Neural progenitor cell (in vitro differentiated cells): ENCODE measurements at regions not wholly inside any gene's neighbourhood (a gene's known extent, or its start where the extent isn't known, plus 50 kb on each side); places are given as distances from the start of the nearest gene placed in this dataset.

Experiments used
- CTCF ChIP-seq: fragments of 200-600 bp; sonication (generic); IDR thresholded peaks from 2 replicates; pipeline ENCODE4 v1.5.1; 2017; ENCODE audit warnings: antibody characterized with exemption, mild to moderate bottlenecking
- EZH2 ChIP-seq: fragments of 200-600 bp; sonication (generic); IDR thresholded peaks from 2 replicates; pipeline ENCODE4 v1.6.1; 2017; ENCODE audit warnings: antibody characterized with exemption, mild to moderate bottlenecking, moderate library complexity

GRCh38 chr1:4277598-4277997 lies 376.8 kb upstream of the AJAP1 start:
- TF ChIP-seq CTCF (no peak), EZH2 (no peak)
